ENCODE measurements at regions not wholly inside any gene's neighbourhood (a gene's known extent, or its start where the extent isn't known, plus 50 kb on each side); places are given as distances from the start of the nearest gene placed in this dataset.
"Not testable (repeated sequence)": the region's sequence is repeated elsewhere in the genome, so short reads cannot be mapped to it uniquely, and the experiment has no call there.

DNA sequence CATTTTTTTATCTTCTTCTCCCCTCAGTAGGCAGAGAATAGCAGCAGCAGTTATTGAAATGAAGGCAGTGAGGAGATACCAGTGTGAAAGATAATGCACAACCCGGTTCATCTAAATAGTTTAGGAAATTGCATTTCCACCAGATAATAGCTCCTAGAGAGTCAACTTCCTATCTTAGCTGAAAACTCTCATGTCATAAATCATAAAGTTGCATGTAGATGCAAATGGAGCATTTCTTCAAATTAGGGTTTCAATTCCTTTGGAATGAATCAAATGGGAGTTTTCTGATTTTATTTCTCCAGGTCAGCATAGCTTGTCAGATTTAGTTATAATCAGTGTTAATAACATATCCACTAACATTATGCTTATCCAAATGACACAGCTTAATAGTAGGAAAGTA lies 335.3 kb downstream of the CNTNAP4 start:
- no peak for DNase-seq

DNA sequence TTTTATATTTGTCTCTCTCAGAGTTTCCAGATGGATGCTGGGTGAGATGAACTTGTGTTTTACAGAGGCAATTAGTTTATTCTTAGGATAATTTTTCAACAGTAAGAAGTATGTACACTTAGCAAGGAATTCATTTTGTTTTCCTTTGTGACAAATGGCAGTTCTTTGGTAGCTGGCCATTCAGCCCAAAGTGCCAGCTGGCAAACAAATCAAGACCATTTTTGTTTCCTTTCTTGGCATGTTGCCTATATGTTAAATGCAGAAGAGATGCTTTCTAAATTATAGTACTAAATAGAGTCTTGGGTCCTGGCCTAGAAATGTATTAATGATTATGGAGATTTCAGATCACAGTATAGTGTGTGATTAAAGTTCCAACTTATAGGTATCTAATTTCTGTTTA lies 337.1 kb downstream of the CNTNAP4 start:
- DNase-seq, result no peak

DNA sequence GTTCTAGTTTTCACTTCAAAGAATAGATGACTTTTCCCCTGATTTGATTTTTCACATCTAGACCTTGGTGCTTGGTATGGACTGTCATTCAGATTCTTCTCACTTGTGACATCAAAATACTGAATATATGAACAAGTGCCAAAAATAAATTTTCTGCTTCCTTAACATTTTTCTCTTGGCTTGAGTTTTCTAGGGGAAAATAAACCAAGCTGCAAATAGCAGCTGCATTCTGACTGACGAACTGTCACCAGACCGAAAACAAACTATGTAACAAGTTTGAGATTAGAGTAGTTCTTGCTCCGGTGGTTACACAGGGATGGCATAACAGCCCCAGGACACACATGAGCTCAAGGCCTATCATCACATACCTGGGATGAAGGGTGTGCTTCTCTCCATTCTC lies 345.7 kb downstream of the CNTNAP4 start:
- DNase-seq, result no peak

DNA sequence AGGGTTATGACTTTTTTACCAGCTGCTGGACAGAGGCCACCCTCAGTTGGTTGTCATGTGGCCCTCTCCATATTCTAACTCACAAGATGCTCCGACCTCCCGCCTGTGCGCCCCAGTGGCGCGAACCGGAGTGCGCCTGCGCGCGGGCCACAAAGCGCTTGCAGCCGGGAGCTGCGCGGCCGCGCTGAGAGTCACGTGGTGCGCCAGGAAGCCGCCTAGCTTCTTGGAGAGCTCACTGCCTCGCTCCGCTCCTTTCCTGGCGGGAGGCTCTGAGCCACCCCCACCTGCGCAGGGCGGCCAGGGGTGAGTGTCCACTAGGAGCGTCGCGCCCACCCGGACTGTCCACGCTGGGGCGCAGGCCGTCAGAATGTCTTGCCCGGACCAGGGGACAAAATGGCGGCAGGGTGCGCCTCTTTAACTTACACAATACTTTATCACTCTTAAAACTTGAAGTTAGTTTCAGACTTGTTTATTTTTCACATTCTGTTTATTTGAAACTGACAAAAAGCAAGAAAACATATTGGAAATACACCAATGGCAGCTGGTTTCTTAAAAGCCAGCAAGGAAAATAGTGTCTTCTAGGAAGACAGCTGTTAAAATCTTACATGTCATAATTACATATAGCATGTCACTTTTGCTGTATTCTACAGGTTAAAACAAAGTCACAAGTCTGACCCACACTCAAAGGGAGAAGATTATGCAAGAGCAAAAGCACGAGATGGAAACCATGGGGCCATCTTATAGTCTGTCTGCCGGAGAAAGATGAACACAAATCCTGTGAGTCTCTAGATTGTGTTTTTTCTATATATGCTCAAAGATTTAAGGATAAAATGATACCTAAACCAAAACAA lies 357.9 kb downstream of the CNTNAP4 start:
- no peak for DNase-seq

DNA sequence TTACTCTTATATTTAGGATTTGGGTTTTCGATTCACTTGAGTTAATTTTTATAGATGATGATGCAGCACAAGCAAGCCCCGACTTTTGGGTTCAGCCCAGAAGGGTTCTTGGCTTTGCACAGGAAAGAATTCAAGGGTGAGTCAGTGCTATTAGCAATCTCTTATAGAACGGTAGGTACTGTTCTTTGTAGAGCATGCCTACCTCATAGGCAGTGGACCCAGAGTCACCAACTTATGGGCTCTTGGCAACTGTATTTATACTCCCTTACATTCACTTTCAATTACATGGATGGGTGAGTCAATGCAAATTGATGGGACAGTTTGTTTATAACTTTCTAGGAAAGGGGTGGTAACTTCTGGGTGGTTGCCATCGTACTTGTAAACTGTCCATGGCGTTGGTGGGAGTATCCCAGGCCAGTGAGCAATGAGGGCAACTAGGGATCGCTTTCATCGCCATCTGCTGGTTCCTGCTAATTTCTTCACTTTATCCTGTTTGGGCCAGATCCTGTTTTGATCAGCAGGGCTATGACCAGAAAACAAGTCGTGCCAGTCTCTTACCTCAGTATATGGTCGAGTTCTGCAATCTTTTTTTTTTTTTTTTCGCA lies 362.6 kb downstream of the CNTNAP4 start:
- DNase-seq, result peak; percentile 46

DNA sequence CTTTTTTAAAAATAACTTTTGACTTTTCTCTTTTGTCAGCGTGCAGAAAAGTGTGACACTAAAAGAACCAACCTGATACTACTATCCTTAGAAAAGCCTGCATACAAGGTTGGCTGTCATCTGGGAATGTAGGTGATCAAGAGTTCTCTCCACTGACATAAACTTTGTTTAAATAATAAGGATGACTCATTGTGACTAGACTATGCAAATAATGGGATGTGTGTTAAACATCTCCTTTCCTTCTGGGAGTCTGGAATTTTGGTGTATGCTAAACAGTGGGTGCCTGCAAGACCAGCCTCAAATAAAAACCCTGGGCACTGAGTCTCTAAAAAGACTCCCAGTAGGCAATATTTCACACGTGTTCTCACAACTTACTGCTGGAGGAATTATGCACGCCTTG lies 373.4 kb downstream of the CNTNAP4 start:
- no peak for DNase-seq

DNA sequence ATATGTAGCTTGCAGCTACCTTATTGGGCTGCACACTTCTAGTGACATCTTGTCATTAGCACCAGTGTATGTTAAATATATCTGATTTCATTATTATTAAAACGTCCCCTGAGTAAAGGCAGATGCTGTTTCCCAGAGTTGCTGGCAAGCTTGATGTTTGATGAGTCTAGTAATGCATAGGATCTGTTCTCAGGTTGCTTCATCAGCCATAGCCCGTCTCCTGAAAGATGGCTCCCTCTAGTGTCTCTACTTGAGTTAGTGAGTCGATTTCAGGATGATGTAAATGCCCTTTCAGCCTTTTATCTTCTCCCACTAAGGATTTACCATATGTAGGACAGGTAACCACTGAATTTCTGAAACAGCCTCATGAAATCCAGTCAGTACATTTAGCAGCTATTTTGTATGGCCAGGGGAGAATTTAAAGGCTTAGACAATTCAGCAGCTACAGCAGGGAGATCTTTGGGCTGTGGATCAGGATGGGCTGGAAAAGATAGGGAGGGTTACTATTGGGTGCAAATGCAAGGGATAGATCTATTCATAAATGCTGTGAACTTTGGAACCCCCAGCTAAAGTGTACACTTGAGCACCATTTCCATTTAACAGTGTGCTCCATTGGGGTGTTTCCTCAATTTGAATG lies 376.3 kb downstream of the CNTNAP4 start:
- DNase-seq, result peak; percentile 35

DNA sequence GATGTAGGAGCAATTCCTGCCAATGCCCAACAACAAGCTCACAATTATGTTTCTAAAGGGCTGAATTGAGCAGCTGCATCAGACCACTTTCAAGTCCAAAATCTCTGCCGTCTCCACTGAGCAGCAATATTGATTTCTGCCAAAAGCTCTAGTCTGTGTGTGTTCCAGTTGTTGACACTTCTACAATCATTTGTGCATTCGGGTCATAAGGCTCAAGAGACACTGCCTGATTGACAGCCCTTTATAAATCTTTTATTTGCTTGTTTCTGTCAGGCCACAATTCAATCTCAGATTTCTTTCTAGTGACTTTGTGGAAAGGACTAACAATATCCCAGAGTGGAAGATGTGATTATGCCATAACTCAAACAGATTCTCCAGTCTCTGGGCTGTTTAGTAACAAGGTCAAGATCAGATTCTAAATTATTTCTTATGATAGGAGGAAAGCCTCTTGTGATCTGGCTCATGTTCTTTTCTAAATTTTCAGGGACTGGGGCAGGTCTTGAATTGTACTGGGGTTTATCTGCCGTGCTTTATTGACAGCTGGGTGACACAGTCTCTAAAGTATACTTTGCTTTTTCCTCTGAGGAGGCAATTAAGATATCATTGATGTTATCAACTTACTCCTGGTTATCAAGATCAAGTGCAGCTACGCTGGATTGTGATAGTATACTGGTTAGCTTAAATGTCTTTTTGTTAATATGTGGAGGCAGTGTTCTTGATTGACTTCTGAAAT lies 377.1 kb downstream of the CNTNAP4 start:
- no peak for DNase-seq

DNA sequence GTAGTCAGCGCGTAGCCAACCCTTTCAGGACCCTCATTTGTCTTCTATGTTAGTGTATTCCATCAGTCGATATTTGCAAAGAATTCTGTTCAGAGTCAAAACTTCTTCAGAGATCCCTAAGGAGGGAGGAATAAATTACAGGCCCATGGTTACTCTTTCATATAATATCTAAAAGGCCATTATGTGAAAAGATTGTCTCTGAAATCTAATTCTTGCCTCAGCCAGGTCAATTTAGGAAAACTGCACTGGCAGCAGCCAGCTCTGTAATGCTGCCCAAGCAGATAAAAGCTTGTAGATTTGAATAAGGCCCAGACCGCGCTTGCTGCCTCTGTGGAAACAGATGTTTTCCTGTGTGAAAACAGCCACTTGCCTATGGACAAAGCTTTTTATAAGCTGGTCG lies 379.8 kb downstream of the CNTNAP4 start:
- no peak for DNase-seq

DNA sequence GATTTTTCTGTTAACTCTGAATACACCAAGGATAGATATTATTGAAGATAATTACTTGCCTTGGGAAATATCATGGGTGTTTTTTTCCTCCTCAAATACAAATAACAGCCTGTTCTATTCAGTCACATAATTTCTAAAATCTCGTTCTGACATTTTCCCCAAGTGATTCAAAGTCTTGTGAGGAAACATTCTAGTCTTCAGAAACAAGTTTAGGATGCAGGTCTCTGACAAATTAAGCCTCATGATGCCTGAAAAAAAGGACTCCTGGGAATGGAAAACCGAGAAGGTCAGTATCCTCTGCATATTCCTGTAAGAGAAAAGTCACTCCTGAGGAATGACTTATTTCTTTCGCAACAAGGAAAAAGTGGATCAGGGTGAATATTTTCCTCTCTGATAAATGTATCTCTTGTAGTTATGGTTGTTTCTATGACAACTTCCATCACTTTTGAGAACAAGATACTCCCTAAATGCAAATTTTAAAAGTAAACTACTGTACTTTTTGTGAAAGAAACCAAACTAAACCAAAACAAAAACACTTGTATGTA lies 384.6 kb downstream of the CNTNAP4 start:
- no peak for DNase-seq

DNA sequence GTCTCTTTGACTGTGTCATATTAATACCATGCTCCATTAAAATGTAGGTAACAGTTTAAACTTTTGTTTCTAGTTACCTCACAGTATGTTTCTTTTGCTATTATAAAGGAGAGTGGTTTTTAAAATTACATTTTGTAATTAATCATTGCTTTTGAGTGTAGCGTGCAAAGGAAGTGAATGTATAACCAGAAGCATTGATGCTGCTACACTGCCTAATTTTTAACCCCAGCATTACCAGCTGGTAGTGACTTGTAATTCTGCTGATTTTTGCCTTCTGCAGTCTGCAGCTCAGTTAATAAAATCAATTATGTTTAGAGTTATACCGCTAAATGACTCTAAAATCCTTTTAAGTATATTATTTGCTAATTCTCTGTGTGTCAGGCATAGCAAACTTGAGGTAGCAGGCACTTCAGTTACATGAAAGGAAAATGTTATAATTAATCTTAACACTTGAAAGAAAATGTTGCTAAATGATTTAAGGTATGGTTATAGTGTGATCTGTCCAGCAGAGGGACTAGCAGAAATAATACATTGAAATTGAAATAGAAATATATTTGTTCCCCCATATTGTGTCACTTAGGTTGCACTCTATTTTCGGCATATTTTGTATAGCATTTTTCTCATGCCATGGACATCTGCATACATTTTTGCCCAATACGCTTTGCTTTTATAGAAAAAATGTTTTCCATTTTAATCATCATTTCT lies 388.5 kb downstream of the CNTNAP4 start:
- no peak for DNase-seq

DNA sequence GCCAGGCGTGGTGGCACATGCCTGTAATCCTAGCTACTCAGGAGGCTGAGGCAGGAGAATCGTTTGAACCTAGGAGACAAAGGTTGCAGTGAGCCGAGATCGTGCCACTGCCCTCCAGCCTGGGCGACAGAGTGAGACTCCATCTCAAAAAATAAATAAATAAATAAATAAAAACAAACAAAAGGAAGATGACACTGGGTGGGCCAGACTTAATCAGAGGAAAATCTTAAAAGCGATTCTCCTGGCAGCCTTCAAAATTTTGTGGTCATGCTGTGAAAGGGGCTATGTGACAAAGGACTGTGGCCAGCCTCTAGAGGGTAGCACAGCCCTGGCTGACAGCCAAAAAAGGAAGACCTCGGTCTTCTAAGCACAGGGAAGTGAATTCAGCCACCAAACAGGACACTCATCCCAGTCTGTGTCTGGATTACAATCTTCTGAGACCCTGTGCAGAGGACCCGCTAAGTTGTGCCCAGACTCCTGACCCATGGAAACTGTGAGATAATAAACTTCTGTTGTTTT lies 391.1 kb downstream of the CNTNAP4 start:
- no peak for DNase-seq

DNA sequence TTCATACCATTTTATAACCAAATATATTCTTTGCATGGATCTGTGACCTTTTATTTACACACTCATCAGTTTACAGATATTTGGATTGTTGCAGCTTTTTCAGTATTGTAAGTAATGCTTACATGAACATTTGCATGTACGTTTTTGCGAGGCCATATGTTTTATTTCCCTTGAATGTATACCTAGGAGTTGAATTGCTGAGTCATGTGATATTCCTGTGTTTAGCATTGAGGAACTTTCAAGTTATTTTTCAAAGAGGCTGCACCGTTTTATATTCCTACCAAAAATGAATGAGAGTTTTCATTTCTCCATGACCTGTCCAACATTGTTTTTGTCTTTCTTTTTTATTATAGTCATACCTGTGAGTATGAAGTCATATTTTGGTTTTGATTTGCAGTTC lies 392.1 kb downstream of the CNTNAP4 start:
- DNase-seq, result no peak

DNA sequence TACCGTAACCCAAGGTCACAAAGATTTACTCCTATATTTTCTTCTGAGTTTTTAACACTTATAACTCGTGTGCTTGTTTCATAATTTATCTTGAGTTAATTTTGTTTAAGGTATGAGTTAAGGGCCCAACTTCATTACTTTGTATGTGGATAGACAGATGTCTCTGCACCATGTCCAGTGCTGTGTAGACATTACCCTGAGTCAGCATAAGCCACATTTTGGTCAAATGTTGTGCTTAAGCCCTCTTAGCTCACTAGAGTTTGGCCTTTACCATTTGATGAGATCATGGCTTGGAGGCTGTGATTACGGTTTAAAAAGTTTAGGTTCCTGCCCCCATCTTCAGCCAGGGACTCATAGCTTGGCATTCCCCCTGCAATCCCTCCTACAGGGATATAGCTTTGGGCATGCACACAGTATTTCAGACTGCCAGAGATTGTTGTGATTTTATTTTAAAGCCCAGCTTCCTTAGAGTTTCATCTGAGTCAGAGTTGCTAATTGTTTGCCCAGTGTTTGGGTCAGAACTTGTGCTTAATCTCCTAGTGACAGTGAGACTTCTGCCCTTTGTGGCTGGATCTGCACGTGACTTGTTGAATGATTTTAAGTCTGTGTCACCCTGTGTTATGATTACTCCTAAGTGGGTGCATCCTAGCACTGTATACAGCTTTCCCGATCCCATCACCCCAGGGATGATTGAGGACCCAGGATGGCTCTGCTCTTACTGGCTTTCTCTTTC lies 393.1 kb downstream of the CNTNAP4 start:
- no peak for DNase-seq

DNA sequence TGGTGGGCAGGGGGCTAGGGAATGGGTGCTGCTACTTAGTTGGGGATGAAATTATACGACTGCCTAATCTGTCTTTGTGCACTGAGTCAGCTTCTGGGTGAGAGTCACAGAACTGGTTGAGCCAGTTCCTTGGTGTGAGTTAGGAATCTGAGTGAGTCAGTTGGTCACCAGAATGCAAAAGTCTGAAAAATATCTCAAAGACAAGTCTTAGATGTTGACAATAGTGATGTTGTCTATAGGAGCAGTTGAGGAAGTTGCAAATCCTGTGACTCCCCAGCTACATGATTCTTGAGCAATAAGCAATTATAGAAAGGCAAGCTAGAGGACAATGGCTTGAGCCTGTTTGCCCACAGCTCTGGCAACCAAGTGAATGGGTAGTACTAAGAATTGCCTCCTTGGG lies 399.2 kb downstream of the CNTNAP4 start:
- no peak for DNase-seq

DNA sequence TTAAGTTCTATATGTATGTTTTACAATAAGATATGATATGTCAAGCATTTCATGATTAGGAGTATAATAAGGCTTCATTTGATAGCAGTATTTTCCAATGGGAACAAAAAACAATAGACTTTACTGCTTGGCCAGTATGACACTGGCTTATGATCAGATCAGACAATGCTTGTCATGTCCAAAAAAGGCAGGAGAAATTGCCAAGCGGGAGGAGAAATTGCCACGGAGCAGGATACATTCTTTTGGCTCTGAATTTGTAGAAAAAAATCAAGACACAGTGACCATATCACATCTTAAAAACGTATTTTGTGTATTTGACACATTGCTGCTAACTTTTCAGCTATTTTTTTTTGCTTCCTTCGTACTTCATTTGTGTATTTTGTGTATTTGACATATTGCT lies 404.1 kb downstream of the CNTNAP4 start:
- no peak for DNase-seq

DNA sequence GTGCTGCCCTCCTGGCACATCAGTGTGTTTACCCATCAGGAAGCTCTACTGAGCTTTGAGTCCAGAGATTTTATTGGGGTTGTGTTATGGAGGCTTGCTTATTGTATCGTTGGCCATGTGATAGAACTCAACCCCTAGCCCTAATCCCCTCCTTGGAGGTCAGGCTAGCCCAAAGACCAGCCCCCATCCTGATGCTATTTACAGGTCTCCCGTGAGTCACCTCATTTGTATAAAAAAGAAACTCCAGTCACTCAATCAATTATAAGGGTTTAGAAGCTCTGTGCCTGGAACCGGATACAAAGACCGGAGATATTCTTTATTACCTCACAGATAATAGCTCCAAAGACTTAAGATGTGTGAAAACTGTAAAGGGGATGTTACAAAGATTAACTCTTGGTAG lies 405.9 kb downstream of the CNTNAP4 start:
- DNase-seq, result no peak

DNA sequence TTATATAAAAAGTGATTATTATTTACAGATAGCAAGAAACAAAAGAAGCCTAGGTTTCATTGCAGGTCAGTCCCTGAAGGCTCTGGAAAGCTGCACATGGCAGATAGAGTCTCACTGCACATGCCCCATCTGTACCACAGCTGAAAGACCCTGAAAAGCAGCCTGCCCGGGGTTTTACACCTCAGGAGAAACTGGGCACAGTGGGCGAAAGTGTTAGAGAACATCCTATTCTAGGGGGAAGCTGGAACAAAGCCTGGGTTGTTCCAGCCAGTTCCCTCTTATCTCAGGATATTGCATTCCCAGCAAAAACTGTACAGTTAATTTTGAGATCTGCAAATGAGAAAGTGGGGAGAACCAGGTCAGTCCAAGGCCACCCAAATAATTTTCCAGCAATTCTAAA lies 419.7 kb downstream of the CNTNAP4 start:
- no peak for DNase-seq

DNA sequence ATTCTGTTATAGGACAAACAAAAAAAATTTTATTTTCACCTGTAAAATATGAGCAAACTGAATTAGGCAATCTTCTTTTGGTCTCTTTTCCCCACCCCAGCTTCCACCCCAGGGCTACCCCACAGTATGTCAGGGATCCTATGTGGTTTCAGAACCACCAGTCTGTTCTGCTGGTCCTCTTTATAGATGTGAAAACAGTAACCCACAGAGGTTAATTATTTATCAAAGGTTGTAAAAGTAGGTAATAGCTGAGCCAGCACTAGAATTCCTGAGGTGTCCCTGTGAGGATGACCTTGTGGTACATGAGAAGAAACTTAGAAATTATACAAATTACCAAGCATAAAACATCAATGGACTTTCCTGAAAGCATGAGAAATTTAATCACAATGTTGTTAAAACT lies 428.7 kb downstream of the CNTNAP4 start:
- peak; percentile 71 for DNase-seq

DNA sequence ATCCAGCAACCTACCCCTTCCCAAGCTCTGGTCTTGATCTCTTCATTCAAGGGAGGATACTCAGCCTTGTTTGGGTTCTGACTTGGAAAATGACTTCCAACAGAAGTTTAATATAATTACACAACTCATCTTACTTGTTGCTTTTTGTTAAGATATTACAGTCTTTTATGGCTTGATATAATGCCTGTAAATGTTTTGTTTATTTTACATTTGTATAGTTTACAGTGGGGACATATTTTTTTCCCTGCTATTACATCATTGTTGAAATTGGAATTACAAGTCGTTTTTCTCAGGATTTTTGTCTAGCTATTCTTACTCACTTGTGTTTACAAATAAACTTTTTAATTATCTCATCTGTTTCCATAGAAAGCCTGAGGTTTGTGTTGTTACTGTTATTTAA lies 436.0 kb downstream of the CNTNAP4 start:
- DNase-seq, result no peak

DNA sequence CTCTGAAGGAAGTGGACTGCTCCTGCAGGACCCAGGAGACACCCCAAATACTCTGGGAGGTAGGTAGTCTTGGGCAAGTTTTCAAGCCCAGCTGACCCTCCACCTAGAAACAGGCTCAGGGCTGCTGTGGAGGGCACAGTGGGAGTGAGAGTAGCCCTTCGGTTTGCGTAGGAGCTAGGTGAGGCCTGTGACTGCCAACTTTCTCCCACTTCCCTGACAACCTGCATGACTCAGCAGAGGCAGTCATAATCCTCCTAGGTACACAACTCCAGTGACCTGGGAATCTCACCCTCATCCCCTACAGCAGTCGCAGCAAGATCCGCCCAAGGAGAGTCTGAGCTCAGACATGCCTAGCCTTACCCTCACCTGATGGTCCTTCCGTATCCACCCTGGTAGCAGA lies 439.1 kb downstream of the CNTNAP4 start:
- DNase-seq, result not testable (repeated sequence)

DNA sequence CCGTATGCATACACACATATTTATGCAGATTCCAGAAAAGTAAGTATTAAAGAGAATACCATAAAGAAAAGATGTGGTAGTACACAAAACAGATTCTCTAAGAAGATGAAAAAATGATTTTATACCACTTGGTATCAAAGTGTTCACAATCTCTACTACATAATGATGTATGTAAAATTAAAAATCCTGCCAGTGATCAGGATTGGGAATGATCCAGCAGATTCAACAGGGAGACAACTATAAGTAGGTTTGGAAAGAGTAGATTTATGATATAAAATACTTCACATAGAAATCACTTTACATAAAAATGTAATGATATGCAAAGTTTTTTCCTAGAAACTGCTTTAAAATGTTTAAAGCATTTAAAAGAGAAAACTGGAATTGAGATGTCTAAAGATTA lies 447.0 kb downstream of the CNTNAP4 start:
- DNase-seq, result no peak
